HL-60 (cell line): ENCODE measurements at regions not wholly inside any gene's neighbourhood (a gene's known extent, or its start where the extent isn't known, plus 50 kb on each side); places are given as distances from the start of the nearest gene placed in this dataset.

Experiments used
- DNase-seq, 2 experiments: peaks; one replicate each; pipeline ENCODE4 v3.0.0-alpha.2; 2010 to 2020; ENCODE audit warnings: low read depth in 1 of 2, low spot score in 1 of 2
- H3K27ac ChIP-seq: fragments of 250-450 bp; sonication (Bioruptor Pico); replicated peaks from 2 replicates; pipeline ENCODE4 v1.5.1; 2020; ENCODE audit warnings: mild to moderate bottlenecking, moderate library complexity
- H3K27me3 ChIP-seq: fragments of 250-450 bp; sonication (Bioruptor Pico); 2 replicates; pipeline ENCODE4 v1.5.1; 2021; ENCODE audit warnings: mild to moderate bottlenecking, moderate library complexity; ENCODE audit not compliant: insufficient read depth, poor library complexity, severe bottlenecking
- H3K4me3 ChIP-seq: replicated peaks from 2 replicates; pipeline ENCODE4 v1.5.1; 2011; ENCODE audit warnings: mild to moderate bottlenecking, control low read depth, low read length; ENCODE audit not compliant: insufficient read depth
- GABPA ChIP-seq: IDR thresholded peaks from 2 replicates; pipeline ENCODE4 v1.6.1; 2012; ENCODE audit warnings: low read depth
- POLR2AphosphoS5 ChIP-seq: IDR thresholded peaks from 2 replicates; pipeline ENCODE4 v1.6.1; 2012; ENCODE audit warnings: low read depth
- SPI1 ChIP-seq: IDR thresholded peaks from 2 replicates; pipeline ENCODE4 v1.6.1; 2012; ENCODE audit warnings: low read depth, mild to moderate bottlenecking, borderline replicate concordance
- TF ChIP-seq, protein P1 (sequence below): IDR thresholded peaks from 2 replicates; pipeline ENCODE4 v1.6.1; 2012; ENCODE audit warnings: low read depth; ENCODE audit not compliant: insufficient replicate concordance
- TF ChIP-seq, protein P2 (sequence below): IDR thresholded peaks from one replicate; pipeline ENCODE4 v1.5.1; 2011; ENCODE audit warnings: low read length, control low read depth, inconsistent platforms; ENCODE audit not compliant: insufficient read depth

DNA sequence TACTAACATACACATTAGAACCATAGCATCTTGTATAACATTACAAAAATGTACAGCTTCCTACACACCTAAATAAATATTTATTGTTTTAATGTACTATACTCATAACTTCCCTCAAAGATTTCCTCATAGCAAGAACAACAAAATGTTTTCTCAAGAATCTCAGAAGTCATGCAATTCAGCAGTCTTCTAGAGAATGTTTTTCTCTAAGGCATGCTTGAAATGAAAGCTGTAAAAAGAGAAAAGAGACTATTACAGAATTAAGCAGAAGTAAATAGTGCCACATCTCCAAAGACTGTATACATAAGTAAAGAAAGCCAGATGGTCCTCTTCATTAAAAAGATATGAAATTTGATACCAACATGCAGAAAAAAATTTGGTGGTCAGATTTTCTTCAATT is 672.2 kb downstream of the EPM2A start:
- H3K27ac ChIP-seq, result no peak overlapping the region
- no peak for DNase-seq
- TF ChIP-seq SPI1, result no peak
- TF ChIP-seq POLR2AphosphoS5, result no peak
- TF ChIP-seq, protein P1, sequence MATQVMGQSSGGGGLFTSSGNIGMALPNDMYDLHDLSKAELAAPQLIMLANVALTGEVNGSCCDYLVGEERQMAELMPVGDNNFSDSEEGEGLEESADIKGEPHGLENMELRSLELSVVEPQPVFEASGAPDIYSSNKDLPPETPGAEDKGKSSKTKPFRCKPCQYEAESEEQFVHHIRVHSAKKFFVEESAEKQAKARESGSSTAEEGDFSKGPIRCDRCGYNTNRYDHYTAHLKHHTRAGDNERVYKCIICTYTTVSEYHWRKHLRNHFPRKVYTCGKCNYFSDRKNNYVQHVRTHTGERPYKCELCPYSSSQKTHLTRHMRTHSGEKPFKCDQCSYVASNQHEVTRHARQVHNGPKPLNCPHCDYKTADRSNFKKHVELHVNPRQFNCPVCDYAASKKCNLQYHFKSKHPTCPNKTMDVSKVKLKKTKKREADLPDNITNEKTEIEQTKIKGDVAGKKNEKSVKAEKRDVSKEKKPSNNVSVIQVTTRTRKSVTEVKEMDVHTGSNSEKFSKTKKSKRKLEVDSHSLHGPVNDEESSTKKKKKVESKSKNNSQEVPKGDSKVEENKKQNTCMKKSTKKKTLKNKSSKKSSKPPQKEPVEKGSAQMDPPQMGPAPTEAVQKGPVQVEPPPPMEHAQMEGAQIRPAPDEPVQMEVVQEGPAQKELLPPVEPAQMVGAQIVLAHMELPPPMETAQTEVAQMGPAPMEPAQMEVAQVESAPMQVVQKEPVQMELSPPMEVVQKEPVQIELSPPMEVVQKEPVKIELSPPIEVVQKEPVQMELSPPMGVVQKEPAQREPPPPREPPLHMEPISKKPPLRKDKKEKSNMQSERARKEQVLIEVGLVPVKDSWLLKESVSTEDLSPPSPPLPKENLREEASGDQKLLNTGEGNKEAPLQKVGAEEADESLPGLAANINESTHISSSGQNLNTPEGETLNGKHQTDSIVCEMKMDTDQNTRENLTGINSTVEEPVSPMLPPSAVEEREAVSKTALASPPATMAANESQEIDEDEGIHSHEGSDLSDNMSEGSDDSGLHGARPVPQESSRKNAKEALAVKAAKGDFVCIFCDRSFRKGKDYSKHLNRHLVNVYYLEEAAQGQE, result no peak
- no peak for TF ChIP-seq GABPA
- TF ChIP-seq, protein P2, sequence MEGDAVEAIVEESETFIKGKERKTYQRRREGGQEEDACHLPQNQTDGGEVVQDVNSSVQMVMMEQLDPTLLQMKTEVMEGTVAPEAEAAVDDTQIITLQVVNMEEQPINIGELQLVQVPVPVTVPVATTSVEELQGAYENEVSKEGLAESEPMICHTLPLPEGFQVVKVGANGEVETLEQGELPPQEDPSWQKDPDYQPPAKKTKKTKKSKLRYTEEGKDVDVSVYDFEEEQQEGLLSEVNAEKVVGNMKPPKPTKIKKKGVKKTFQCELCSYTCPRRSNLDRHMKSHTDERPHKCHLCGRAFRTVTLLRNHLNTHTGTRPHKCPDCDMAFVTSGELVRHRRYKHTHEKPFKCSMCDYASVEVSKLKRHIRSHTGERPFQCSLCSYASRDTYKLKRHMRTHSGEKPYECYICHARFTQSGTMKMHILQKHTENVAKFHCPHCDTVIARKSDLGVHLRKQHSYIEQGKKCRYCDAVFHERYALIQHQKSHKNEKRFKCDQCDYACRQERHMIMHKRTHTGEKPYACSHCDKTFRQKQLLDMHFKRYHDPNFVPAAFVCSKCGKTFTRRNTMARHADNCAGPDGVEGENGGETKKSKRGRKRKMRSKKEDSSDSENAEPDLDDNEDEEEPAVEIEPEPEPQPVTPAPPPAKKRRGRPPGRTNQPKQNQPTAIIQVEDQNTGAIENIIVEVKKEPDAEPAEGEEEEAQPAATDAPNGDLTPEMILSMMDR, result no peak
- H3K4me3 ChIP-seq, result no peak overlapping the region
- no peaks in the 10 kb centered on the region for H3K27me3 ChIP-seq

DNA sequence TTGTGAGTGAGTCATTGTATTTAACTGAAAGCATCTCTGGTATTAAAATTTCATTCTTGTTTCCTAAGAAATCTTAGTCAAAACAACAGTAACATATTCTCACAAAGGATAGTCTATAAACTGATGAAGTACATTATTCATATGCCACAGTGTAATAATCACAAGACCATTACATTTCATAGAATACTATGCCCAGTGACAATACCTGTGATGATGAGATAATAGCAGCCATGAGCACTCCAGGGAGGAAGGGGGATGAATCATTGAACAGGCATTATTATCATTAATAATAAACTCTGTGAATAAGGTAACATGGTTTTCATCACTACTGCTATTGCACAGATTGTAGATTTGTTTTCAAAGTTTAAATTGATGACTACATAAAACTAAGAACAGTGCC is 667.9 kb downstream of the EPM2A start:
- TF ChIP-seq POLR2AphosphoS5 (no peak), SPI1 (no peak), GABPA (no peak)
- TF ChIP-seq, protein P2, result no peak
- TF ChIP-seq, protein P1, result no peak
- Histone ChIP-seq H3K4me3 (no peak overlapping the region), H3K27ac (no peak overlapping the region), H3K27me3 (no peaks in the 10 kb centered on the region)
- no peak for DNase-seq

GRCh38 chr6:145068577-145068976 is 666.7 kb downstream of the EPM2A start:
- Histone ChIP-seq H3K27ac (no peak overlapping the region), H3K4me3 (no peak overlapping the region), H3K27me3 (no peaks in the 10 kb centered on the region)
- no peak for TF ChIP-seq GABPA
- TF ChIP-seq, protein P1, result no peak
- no peak for TF ChIP-seq SPI1
- no peak for TF ChIP-seq POLR2AphosphoS5
- TF ChIP-seq, protein P2, result no peak
- DNase-seq, result no peak
